ENCODE measurements at regions not wholly inside any gene's neighbourhood (a gene's known extent, or its start where the extent isn't known, plus 50 kb on each side); places are given as distances from the start of the nearest gene placed in this dataset.

DNA sequence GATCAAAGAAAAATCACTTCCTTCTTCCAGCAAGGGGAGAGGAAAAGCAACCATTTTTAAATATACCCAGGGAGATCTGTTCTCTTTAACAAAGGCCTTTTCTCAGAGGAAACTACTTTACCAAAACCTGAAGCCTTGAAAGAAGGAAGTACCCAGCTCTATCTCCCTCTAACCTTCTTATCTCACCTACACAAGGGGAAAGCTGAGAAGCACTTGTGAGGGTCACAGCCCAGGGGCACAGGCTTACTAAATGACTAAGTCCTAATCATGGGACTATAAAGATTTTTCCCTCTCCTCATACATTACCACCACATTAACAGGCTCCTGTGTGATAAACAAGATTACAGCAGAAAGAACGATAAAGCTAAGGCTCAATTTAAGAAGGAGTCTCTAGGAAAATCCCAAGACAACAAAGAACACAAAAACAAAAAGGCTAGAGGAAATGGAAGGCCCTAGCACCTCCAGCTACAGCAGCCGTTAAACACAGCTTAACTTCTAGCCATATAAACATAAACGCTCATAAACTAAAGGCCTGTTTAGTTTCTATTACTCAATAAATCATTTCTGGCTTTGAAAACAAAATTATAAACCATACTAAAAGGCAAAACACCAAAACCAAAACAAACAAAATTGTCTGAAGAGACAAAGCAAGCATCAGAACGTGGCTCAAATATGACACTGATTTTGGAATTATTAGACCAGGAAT lies 284.9 kb upstream of the ECI2 start:
- TF ChIP-seq TOX (CRISPR knock-in tag; IDR thresholded peaks at IDR 0.05; ENCODE audit: borderline replicate concordance) (no peak), ZC3H10 (CRISPR knock-in tag; IDR thresholded peaks at IDR 0.05) (no peak), RARB (CRISPR knock-in tag; IDR thresholded peaks at IDR 0.05) (no peak), ZFP3 (CRISPR knock-in tag; IDR thresholded peaks at IDR 0.05) (no peak), TCF4 (CRISPR knock-in tag; IDR thresholded peaks at IDR 0.05; ENCODE audit: borderline replicate concordance) (no peak), SNAI2 (CRISPR knock-in tag; IDR thresholded peaks at IDR 0.05) (no peak), ESRRG (CRISPR knock-in tag; IDR thresholded peaks at IDR 0.05) (no peak), ISL1 (CRISPR knock-in tag; IDR thresholded peaks at IDR 0.05) (no peak), POU6F1 (CRISPR knock-in tag; IDR thresholded peaks at IDR 0.05; ENCODE audit: borderline replicate concordance, low read depth) (no peak), GLIS3 (CRISPR knock-in tag; IDR thresholded peaks at IDR 0.05) (no peak), ZNF8 (CRISPR knock-in tag; IDR thresholded peaks at IDR 0.05) (no peak), PATZ1 (CRISPR knock-in tag; IDR thresholded peaks at IDR 0.05; ENCODE audit: borderline replicate concordance) (no peak), ZFP30 (CRISPR knock-in tag; IDR thresholded peaks at IDR 0.05) (no peak)
- TF ChIP-seq, protein P1, sequence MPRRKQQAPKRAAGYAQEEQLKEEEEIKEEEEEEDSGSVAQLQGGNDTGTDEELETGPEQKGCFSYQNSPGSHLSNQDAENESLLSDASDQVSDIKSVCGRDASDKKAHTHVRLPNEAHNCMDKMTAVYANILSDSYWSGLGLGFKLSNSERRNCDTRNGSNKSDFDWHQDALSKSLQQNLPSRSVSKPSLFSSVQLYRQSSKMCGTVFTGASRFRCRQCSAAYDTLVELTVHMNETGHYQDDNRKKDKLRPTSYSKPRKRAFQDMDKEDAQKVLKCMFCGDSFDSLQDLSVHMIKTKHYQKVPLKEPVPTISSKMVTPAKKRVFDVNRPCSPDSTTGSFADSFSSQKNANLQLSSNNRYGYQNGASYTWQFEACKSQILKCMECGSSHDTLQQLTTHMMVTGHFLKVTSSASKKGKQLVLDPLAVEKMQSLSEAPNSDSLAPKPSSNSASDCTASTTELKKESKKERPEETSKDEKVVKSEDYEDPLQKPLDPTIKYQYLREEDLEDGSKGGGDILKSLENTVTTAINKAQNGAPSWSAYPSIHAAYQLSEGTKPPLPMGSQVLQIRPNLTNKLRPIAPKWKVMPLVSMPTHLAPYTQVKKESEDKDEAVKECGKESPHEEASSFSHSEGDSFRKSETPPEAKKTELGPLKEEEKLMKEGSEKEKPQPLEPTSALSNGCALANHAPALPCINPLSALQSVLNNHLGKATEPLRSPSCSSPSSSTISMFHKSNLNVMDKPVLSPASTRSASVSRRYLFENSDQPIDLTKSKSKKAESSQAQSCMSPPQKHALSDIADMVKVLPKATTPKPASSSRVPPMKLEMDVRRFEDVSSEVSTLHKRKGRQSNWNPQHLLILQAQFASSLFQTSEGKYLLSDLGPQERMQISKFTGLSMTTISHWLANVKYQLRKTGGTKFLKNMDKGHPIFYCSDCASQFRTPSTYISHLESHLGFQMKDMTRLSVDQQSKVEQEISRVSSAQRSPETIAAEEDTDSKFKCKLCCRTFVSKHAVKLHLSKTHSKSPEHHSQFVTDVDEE (CRISPR knock-in tag; IDR thresholded peaks at IDR 0.05), result no peak
- TF ChIP-seq, protein P2, sequence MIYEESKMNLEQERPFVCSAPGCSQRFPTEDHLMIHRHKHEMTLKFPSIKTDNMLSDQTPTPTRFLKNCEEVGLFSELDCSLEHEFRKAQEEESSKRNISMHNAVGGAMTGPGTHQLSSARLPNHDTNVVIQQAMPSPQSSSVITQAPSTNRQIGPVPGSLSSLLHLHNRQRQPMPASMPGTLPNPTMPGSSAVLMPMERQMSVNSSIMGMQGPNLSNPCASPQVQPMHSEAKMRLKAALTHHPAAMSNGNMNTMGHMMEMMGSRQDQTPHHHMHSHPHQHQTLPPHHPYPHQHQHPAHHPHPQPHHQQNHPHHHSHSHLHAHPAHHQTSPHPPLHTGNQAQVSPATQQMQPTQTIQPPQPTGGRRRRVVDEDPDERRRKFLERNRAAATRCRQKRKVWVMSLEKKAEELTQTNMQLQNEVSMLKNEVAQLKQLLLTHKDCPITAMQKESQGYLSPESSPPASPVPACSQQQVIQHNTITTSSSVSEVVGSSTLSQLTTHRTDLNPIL (CRISPR knock-in tag; IDR thresholded peaks at IDR 0.05; ENCODE audit: low read depth), result no peak
- no peak for ATAC-seq

- TF ChIP-seq ZFP3 (CRISPR knock-in tag; IDR thresholded peaks at IDR 0.05) (no peak), TOX (CRISPR knock-in tag; IDR thresholded peaks at IDR 0.05; ENCODE audit: borderline replicate concordance) (no peak), CSDC2 (CRISPR knock-in tag; IDR thresholded peaks at IDR 0.05) (no peak), RARB (CRISPR knock-in tag; IDR thresholded peaks at IDR 0.05) (no peak), GLIS3 (CRISPR knock-in tag; IDR thresholded peaks at IDR 0.05) (no peak), ZNF565 (CRISPR knock-in tag; conservative IDR thresholded peaks at IDR 0.05; ENCODE audit: low read depth) (no peak), PPARA (CRISPR knock-in tag; IDR thresholded peaks at IDR 0.05; ENCODE audit: borderline replicate concordance) (no peak), CSRNP3 (CRISPR knock-in tag; IDR thresholded peaks at IDR 0.05) (no peak), ARNTL (CRISPR knock-in tag; IDR thresholded peaks at IDR 0.05; ENCODE audit: borderline replicate concordance, low read depth) (no peak), ZNF70 (CRISPR knock-in tag; IDR thresholded peaks at IDR 0.05) (no peak), SNAI2 (CRISPR knock-in tag; IDR thresholded peaks at IDR 0.05) (no peak), OSR1 (CRISPR knock-in tag; IDR thresholded peaks at IDR 0.05) (no peak), BACH2 (CRISPR knock-in tag; IDR thresholded peaks at IDR 0.05; ENCODE audit: borderline replicate concordance) (no peak), ESRRG (CRISPR knock-in tag; IDR thresholded peaks at IDR 0.05) (no peak), ZFP30 (CRISPR knock-in tag; IDR thresholded peaks at IDR 0.05) (no peak), ISL1 (CRISPR knock-in tag; IDR thresholded peaks at IDR 0.05) (no peak), PATZ1 (CRISPR knock-in tag; IDR thresholded peaks at IDR 0.05; ENCODE audit: borderline replicate concordance) (no peak)
- TF ChIP-seq, protein P1 (CRISPR knock-in tag; IDR thresholded peaks at IDR 0.05), result no peak
- TF ChIP-seq, protein P2 (CRISPR knock-in tag; IDR thresholded peaks at IDR 0.05; ENCODE audit: low read depth), result no peak
Observed at GRCh38 chr6:4415549-4415948, 280.2 kb upstream of the ECI2 start.

More at GRCh38 chr6:4415549-4415948, 280.2 kb upstream of the ECI2 start:
- ATAC-seq, result no peak

Data from SK-N-SH treated with all-trans-retinoic acid at 6 μM for 48 hours (cell line).